Nephron (organoid): ENCODE measurements at regions not wholly inside any gene's neighbourhood (a gene's known extent, or its start where the extent isn't known, plus 50 kb on each side); places are given as distances from the start of the nearest gene placed in this dataset.

Experiments
- H3K27ac Mint-ChIP-seq, 3 experiments: 2 replicates each; pipeline ENCODE4 v1.8.0; 2020; ENCODE audit warnings: mixed read lengths in 3 of 3, mild to moderate bottlenecking in 2 of 3, moderate library complexity in 1 of 3
- H3K27me3 Mint-ChIP-seq: 2 replicates; pipeline ENCODE4 v1.8.0; 2021; ENCODE audit warnings: low read depth, mild to moderate bottlenecking, moderate library complexity, mixed read lengths
- H3K36me3 Mint-ChIP-seq: 2 replicates; pipeline ENCODE4 v1.8.0; 2020; ENCODE audit warnings: low read depth, mixed read lengths
- H3K4me1 Mint-ChIP-seq: 2 replicates; pipeline ENCODE4 v1.8.0; 2020; ENCODE audit warnings: mixed read lengths
- H3K4me3 Mint-ChIP-seq, 3 experiments: 2 replicates each; pipeline ENCODE4 v1.8.0; 2020; ENCODE audit warnings: mild to moderate bottlenecking in 3 of 3, mixed read lengths in 3 of 3, moderate library complexity in 2 of 3
- H3K9me3 Mint-ChIP-seq: 2 replicates; pipeline ENCODE4 v1.8.0; 2020; ENCODE audit warnings: mixed read lengths
- TF ChIP-seq, protein P1 (sequence below), 3 experiments: fragments of 200-600 bp; sonication (generic); IDR thresholded peaks; one replicate each; pipeline ENCODE4 v1.5.0; 2021; ENCODE audit warnings: antibody characterized with exemption in 3 of 3; ENCODE audit not compliant: unreplicated experiment in 3 of 3

DNA sequence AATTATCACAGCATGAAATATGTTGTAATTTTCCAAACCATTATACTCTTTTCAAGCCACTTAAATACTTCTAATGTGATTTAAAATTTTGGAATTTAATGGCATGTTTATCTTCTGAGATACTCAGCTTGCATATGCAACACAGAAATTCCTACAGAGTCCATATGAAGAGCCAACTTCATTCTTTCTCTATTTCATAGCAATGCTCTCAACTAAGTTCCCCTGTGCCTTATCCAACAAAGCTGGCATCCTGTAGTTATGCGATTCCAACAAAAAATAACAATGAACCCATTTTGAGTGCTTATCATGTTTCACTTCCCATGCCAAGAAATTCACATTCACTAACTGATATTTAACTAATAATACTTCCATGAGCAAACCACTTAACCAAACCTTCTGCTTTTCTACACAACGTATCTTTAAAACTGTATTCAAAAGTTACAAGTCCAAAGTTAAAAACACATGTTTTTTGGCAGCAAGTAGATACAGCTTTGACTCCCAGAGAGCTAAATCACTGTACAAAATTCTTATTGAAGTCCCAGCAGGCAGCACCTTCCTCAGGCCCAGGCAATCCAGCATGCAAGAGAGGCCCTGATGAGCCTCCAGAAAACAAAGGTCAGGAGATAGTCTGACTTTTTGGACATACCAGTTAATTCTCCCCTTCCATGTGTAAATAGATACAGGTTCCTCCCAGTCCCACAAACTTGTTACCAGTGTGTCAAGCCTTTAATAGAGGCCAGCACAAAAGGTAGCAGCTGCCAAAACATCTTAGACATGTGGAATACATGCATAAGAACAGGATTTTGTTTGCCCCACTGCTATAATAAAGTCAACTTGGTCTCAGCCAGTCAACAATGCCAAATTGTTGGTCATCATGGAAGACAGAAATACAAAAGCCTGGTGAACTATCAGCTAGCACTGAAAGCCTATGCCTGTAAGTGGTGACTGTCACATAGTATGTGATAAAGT is 113.1 kb upstream of the WDR75 start:
- Mint-ChIP-seq H3K27ac (peak overlapping the region; percentile 76 to 90 (median 84)), H3K9me3 (peaks cover 10% of the 10 kb centered on the region), H3K36me3 (peaks cover 7% of the 10 kb centered on the region), H3K4me3 (no peak overlapping the region), H3K27me3 (no peaks in the 10 kb centered on the region), H3K4me1 (peaks cover 9% of the 10 kb centered on the region)
- TF ChIP-seq, protein P1, sequence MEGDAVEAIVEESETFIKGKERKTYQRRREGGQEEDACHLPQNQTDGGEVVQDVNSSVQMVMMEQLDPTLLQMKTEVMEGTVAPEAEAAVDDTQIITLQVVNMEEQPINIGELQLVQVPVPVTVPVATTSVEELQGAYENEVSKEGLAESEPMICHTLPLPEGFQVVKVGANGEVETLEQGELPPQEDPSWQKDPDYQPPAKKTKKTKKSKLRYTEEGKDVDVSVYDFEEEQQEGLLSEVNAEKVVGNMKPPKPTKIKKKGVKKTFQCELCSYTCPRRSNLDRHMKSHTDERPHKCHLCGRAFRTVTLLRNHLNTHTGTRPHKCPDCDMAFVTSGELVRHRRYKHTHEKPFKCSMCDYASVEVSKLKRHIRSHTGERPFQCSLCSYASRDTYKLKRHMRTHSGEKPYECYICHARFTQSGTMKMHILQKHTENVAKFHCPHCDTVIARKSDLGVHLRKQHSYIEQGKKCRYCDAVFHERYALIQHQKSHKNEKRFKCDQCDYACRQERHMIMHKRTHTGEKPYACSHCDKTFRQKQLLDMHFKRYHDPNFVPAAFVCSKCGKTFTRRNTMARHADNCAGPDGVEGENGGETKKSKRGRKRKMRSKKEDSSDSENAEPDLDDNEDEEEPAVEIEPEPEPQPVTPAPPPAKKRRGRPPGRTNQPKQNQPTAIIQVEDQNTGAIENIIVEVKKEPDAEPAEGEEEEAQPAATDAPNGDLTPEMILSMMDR (IDR thresholded peaks at IDR 0.05; ENCODE audit: unreplicated experiment in 3 of 3), result no peak

DNA sequence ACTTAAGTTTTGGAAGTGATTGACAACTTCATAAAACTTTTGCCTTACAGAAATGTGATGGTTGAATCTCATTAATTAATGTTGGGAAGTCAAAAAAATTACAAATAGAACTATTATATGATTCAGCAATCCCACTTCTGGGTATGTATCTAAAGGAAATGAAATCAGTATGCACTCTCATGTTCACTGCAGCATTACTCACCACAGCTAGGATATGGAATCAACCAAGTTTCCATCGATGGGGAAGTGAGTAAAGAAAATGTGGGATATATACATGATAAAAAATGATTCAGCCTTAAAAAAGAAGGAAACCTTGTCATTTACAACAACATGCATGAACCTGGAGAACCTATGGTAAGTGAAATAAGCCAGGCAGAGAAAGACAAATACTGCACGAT is 112.4 kb upstream of the WDR75 start:
- TF ChIP-seq, protein P1 (IDR thresholded peaks at IDR 0.05; ENCODE audit: unreplicated experiment in 3 of 3), result no peak
- Mint-ChIP-seq H3K27me3 (no peaks in the 10 kb centered on the region), H3K4me1 (peaks cover 9% of the 10 kb centered on the region), H3K27ac (peak overlapping the region in 1 of 3 experiments; percentile 90), H3K4me3 (no peak overlapping the region), H3K36me3 (peaks cover 7% of the 10 kb centered on the region), H3K9me3 (peaks cover 12% of the 10 kb centered on the region)

DNA sequence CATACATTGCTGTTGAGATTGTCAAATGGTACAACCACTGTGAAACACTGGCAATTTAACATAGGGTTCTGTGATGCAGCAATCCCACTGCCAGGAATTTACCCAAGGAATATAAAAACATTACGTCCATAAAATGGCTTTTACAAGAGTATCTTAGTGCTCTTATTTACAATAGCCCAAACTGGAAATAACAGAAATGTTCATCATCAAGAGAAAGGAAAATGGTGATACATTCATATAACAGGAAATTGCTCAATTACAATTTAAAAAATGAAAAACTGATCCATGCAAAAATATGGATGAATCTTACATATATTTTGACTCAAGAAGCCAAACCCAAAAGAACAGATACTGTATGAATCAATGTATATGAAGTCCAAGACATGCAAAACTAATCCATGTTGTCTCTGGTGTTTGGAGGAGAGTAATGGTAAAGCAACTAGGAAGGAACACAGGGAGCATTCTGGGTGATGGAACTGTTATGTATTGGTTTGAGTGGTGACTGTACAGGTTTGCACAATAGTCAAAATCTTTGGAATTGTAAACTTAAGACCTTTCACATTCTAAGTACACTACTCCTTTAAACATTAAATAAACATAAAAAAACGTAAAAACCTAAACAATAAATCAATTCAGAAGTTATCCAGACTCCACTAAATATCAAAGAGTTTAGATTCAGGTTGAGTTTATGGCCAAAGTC is 104.8 kb upstream of the WDR75 start:
- TF ChIP-seq, protein P1 (IDR thresholded peaks at IDR 0.05; ENCODE audit: unreplicated experiment in 3 of 3), result no peak
- Mint-ChIP-seq H3K4me3 (no peak overlapping the region), H3K9me3 (peaks cover 22% of the 10 kb centered on the region), H3K27me3 (no peaks in the 10 kb centered on the region), H3K4me1 (no peaks in the 10 kb centered on the region), H3K27ac (no peak overlapping the region), H3K36me3 (no peaks in the 10 kb centered on the region)

DNA sequence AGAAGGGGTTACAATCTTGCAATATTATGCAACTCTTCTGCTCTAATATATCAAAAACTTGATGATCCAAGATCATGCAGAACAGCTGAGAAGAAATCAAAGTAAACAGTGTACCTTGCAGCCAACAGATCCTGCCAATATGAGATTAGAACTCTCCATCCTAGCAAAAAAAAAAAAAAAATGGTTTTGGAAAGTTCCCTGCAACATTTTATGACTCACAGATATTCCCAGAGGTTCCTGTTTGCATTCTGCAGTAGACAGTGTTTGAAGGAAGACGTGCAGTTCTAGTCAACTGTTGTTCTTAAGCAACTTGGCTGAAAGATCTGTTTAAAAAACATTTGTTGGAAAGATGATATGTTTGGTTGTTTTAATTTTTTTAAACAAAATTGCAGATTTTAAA is 103.6 kb upstream of the WDR75 start:
- no peak overlapping the region for H3K4me3 Mint-ChIP-seq
- H3K4me1 Mint-ChIP-seq, result no peaks in the 10 kb centered on the region
- TF ChIP-seq, protein P1 (IDR thresholded peaks at IDR 0.05; ENCODE audit: unreplicated experiment in 3 of 3), result no peak
- peaks cover 16% of the 10 kb centered on the region for H3K9me3 Mint-ChIP-seq
- no peaks in the 10 kb centered on the region for H3K27me3 Mint-ChIP-seq
- H3K36me3 Mint-ChIP-seq, result no peaks in the 10 kb centered on the region
- H3K27ac Mint-ChIP-seq, result peak overlapping the region in 1 of 3 experiments; percentile 54

DNA sequence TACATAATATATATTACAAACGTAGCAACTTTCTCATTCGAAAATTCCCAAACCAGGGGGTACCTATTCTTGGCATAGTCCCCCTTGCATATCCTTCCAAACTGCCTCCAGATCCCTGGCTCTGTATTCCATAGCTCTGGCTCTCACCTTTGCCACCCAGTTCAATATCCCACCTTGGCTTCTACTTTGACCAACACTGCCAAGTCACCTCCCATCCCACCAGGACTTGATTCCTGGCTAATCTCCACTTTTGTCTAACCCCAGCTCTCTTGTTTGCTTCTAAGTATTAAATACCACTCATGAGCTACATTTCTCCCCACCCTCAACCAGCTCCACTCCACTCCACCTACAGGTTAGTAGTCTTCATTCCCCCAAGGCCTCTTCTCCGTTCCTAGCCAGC is 103.2 kb upstream of the WDR75 start:
- TF ChIP-seq, protein P1 (IDR thresholded peaks at IDR 0.05; ENCODE audit: unreplicated experiment in 3 of 3), result no peak
- H3K4me1 Mint-ChIP-seq, result no peaks in the 10 kb centered on the region
- peaks cover 16% of the 10 kb centered on the region for H3K9me3 Mint-ChIP-seq
- no peaks in the 10 kb centered on the region for H3K36me3 Mint-ChIP-seq
- H3K4me3 Mint-ChIP-seq, result no peak overlapping the region
- peak overlapping the region in 2 of 3 experiments; percentile 46 to 54 for H3K27ac Mint-ChIP-seq
- H3K27me3 Mint-ChIP-seq, result no peaks in the 10 kb centered on the region
